Neural progenitor cell (in vitro differentiated cells): ENCODE measurements at regions not wholly inside any gene's neighbourhood (a gene's known extent, or its start where the extent isn't known, plus 50 kb on each side); places are given as distances from the start of the nearest gene placed in this dataset.

Experiments used
- CTCF ChIP-seq: fragments of 200-600 bp; sonication (generic); IDR thresholded peaks from 2 replicates; pipeline ENCODE4 v1.5.1; 2017; ENCODE audit warnings: antibody characterized with exemption, mild to moderate bottlenecking
- EZH2 ChIP-seq: fragments of 200-600 bp; sonication (generic); IDR thresholded peaks from 2 replicates; pipeline ENCODE4 v1.6.1; 2017; ENCODE audit warnings: antibody characterized with exemption, mild to moderate bottlenecking, moderate library complexity
- EZH2phosphoT487 ChIP-seq: fragments of 200-600 bp; sonication (generic); IDR thresholded peaks from 2 replicates; pipeline ENCODE4 v1.6.1; 2017; ENCODE audit warnings: antibody characterized with exemption

- TF ChIP-seq CTCF (no peak), EZH2phosphoT487 (no peak), EZH2 (no peak)
Measured at GRCh38 chr6:169986848-169987498, 235.6 kb downstream of the ERMARD start.
